GF-D8 (cell line): ENCODE measurements at regions not wholly inside any gene's neighbourhood (a gene's known extent, or its start where the extent isn't known, plus 50 kb on each side); places are given as distances from the start of the nearest gene placed in this dataset.
"Not testable (repeated sequence)": the region's sequence is repeated elsewhere in the genome, so short reads cannot be mapped to it uniquely, and the experiment has no call there.

Experiments used
- DNase-seq: peaks from one replicate; lab custom pipeline; 2025; lab: John Stamatoyannopoulos, UW

- no peak for DNase-seq
Measured at GRCh38 chr12:58651850-58652249, 268.5 kb downstream of the LRIG3 start.

GRCh38 chr12:58654021-58654420 is 266.3 kb downstream of the LRIG3 start:
- DNase-seq, result no peak

- no peak for DNase-seq
Measured at GRCh38 chr12:58655375-58655774, 264.9 kb downstream of the LRIG3 start.

- DNase-seq, result no peak
Measured at GRCh38 chr12:58656254-58657009, 263.9 kb downstream of the LRIG3 start.

- no peak for DNase-seq
Measured at GRCh38 chr12:58657190-58657589, 263.1 kb downstream of the LRIG3 start.

- DNase-seq, result no peak
Measured at GRCh38 chr12:58665375-58665774, 254.9 kb downstream of the LRIG3 start.

- DNase-seq, result no peak
Measured at GRCh38 chr12:58668233-58668632, 252.1 kb downstream of the LRIG3 start.

- no peak for DNase-seq
Measured at GRCh38 chr12:58668871-58669270, 251.4 kb downstream of the LRIG3 start.

- DNase-seq, result no peak
Measured at GRCh38 chr12:58670623-58671022, 249.7 kb downstream of the LRIG3 start.

GRCh38 chr12:58671196-58671595 is 249.1 kb downstream of the LRIG3 start:
- no peak for DNase-seq

- DNase-seq, result no peak
Measured at GRCh38 chr12:58673021-58673420, 247.3 kb downstream of the LRIG3 start.

- DNase-seq, result not testable (repeated sequence)
Measured at GRCh38 chr12:58677833-58678232, 242.5 kb downstream of the LRIG3 start.

- DNase-seq, result no peak
Measured at GRCh38 chr12:58678753-58679152, 241.6 kb downstream of the LRIG3 start.

- DNase-seq, result no peak
Measured at GRCh38 chr12:58681730-58682129, 238.6 kb downstream of the LRIG3 start.

- DNase-seq, result no peak
Measured at GRCh38 chr12:58695263-58695662, 225.0 kb downstream of the LRIG3 start.

GRCh38 chr12:58701536-58701935 is 218.8 kb downstream of the LRIG3 start:
- no peak for DNase-seq

- no peak for DNase-seq
Measured at GRCh38 chr12:58703866-58704265, 216.4 kb downstream of the LRIG3 start.

GRCh38 chr12:58704770-58705169 is 215.5 kb downstream of the LRIG3 start:
- DNase-seq, result not testable (repeated sequence)

GRCh38 chr12:58710901-58711300 is 209.4 kb downstream of the LRIG3 start:
- no peak for DNase-seq

GRCh38 chr12:58711974-58712373 is 208.3 kb downstream of the LRIG3 start:
- no peak for DNase-seq

GRCh38 chr12:58712976-58713375 is 207.3 kb downstream of the LRIG3 start:
- DNase-seq, result no peak

- no peak for DNase-seq
Measured at GRCh38 chr12:58719161-58719560, 201.1 kb downstream of the LRIG3 start.

- DNase-seq, result no peak
Measured at GRCh38 chr12:58720421-58720820, 199.9 kb downstream of the LRIG3 start.

GRCh38 chr12:58725400-58726105 is 194.8 kb downstream of the LRIG3 start:
- DNase-seq, result no peak
